Endothelial cell (in vitro differentiated cells): ENCODE measurements at regions not wholly inside any gene's neighbourhood (a gene's known extent, or its start where the extent isn't known, plus 50 kb on each side); places are given as distances from the start of the nearest gene placed in this dataset.

Experiments
- DNase-seq: peaks from one replicate; pipeline ENCODE4 v3.0.0; 2021; ENCODE audit warnings: low spot score
- H3K27ac Mint-ChIP-seq: one replicate; pipeline ENCODE4 v1.8.0; 2021; ENCODE audit warnings: mixed read lengths, inconsistent platforms; ENCODE audit not compliant: unreplicated experiment
- H3K27me3 Mint-ChIP-seq: one replicate; pipeline ENCODE4 v1.8.0; 2021; ENCODE audit warnings: mild to moderate bottlenecking, moderate library complexity, mixed read lengths, inconsistent platforms; ENCODE audit not compliant: unreplicated experiment
- H3K36me3 Mint-ChIP-seq: one replicate; pipeline ENCODE4 v1.8.0; 2021; ENCODE audit warnings: mild to moderate bottlenecking, low read depth, mixed read lengths, inconsistent platforms; ENCODE audit not compliant: unreplicated experiment
- H3K4me1 Mint-ChIP-seq: one replicate; pipeline ENCODE4 v1.8.0; 2021; ENCODE audit warnings: mild to moderate bottlenecking, mixed read lengths, inconsistent platforms; ENCODE audit not compliant: unreplicated experiment
- H3K4me3 Mint-ChIP-seq: one replicate; pipeline ENCODE4 v1.8.0; 2021; ENCODE audit warnings: mild to moderate bottlenecking, mixed read lengths, inconsistent platforms; ENCODE audit not compliant: unreplicated experiment
- H3K9me3 Mint-ChIP-seq: one replicate; pipeline ENCODE4 v1.8.0; 2021; ENCODE audit warnings: mixed read lengths, inconsistent platforms; ENCODE audit not compliant: unreplicated experiment
- TF ChIP-seq, protein P1 (sequence below): fragments of 200-600 bp; sonication (generic); IDR thresholded peaks from one replicate; pipeline ENCODE4 v1.5.0; 2021; ENCODE audit warnings: antibody characterized with exemption; ENCODE audit not compliant: unreplicated experiment

DNA sequence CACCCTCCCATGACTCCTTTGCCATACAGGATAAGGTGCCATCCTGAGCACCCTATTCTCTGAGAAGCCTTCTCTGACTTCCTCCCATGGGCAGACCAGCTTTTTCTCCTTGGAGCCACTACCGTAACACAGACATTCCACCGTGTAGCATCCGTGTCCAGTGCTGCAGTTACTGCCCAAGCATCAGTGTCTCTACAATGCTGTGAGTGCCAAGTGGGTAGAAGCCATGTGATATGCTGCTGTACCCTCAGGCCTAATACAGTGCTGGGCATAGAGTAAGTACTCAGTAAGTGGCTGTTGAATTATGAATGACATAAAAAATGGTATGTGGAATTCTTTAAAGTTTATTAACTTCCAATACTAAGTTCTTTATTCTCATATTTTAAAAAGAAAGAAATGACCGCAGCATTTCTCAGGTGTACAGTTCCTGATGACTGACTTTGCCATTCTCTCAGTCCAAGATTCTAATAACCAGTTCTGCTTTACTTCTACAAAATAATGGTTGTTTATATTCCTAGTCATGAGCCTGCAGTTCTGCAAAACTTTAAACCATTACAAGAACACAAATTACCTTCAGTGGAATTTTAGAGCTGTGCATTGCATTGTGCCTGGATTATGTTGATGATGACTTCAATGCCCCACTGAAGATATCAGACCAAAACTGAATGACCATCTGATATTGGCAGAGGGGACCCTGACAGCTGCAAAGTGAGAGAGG, 118.7 kb downstream of the RPAP3 start:
- H3K4me1 Mint-ChIP-seq = peaks cover 39% of the 10 kb centered on the region
- DNase-seq = no peak
- H3K27ac Mint-ChIP-seq = no peak overlapping the region
- no peaks in the 10 kb centered on the region for H3K9me3 Mint-ChIP-seq
- H3K4me3 Mint-ChIP-seq = no peak overlapping the region
- TF ChIP-seq, protein P1, sequence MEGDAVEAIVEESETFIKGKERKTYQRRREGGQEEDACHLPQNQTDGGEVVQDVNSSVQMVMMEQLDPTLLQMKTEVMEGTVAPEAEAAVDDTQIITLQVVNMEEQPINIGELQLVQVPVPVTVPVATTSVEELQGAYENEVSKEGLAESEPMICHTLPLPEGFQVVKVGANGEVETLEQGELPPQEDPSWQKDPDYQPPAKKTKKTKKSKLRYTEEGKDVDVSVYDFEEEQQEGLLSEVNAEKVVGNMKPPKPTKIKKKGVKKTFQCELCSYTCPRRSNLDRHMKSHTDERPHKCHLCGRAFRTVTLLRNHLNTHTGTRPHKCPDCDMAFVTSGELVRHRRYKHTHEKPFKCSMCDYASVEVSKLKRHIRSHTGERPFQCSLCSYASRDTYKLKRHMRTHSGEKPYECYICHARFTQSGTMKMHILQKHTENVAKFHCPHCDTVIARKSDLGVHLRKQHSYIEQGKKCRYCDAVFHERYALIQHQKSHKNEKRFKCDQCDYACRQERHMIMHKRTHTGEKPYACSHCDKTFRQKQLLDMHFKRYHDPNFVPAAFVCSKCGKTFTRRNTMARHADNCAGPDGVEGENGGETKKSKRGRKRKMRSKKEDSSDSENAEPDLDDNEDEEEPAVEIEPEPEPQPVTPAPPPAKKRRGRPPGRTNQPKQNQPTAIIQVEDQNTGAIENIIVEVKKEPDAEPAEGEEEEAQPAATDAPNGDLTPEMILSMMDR = no peak
- H3K27me3 Mint-ChIP-seq = peaks cover 12% of the 10 kb centered on the region
- peaks cover 4% of the 10 kb centered on the region for H3K36me3 Mint-ChIP-seq

DNA sequence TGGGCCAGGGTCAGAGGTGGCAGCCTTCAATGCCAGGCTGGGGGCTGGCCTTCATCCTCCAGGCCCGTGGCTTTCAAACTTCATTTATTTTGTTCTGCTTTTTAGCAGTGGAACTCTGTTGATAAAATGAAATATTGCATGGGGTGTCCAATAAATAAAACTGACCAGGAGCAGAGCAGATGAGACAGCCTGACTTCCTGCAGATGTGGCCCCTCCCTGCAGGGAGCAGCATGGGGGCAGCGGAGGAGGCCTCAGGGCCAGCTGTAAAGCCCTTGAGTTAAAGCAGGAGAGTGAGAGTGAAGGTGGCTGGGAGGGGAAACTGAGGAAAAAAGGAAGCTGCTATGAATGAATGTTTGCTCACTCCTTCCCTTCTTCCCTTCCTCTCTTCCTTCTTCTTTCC, 120.3 kb downstream of the RPAP3 start:
- Mint-ChIP-seq H3K9me3 (no peaks in the 10 kb centered on the region), H3K27me3 (peaks cover 11% of the 10 kb centered on the region), H3K4me1 (peaks cover 24% of the 10 kb centered on the region), H3K4me3 (no peak overlapping the region), H3K27ac (no peak overlapping the region), H3K36me3 (peaks cover 4% of the 10 kb centered on the region)
- DNase-seq = no peak
- TF ChIP-seq, protein P1 = no peak

DNA sequence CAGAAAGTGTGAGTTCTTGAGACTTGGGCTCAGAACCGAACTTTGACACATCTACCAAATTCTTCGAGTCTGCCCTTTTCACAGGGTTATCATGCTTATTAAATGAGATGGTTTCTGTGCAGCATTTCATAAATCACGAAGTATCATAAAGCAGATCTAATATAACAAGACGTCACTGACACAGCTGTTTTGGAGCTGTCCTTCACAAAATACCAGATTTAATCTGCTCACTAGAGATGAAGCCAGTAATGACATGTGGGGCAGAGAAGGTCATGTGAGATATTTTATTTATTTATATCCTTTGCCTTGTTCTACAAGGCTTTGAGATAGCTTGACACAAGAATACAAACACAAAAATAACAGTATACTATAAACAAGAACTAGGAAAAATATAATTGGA, 127.0 kb downstream of the RPAP3 start:
- H3K4me1 Mint-ChIP-seq = no peaks in the 10 kb centered on the region
- no peak overlapping the region for H3K27ac Mint-ChIP-seq

DNA sequence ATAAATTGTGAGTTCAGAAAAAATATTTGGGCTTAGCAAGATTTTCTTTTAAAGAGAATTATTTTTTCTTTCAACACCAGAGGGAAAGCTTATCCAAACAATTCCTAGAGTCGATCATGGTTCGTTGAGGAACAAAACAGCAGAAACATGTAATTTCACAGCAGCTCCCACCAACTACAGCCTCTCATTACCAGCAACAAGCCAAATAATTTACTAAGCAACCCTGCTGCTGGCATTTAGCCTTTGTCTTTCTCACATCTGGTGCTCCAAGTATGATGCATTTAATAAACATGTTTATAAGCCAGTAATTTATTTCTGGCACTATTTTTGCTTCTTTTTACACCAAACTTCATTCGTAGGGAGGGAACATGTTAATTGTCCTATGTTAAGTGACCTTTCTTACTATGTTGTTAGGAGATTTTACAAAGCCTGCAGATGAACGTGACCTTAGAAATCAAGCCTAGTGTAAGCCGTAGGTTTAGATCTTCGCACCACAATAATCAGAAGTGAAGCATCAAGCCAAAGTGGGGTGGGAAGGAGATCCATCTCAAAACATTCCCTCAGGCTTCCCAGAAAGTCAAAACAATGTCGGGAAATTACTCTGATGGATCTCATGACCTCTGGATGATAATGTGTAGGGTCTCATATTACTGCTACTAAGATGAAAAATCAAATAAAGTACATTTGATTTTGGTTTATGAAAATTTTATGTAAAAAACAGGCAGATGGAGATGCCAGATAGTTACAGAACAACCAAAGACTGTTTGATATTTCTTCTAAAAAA, 128.4 kb downstream of the RPAP3 start:
- TF ChIP-seq, protein P1 = no peak
- Mint-ChIP-seq H3K27me3 (no peaks in the 10 kb centered on the region), H3K4me3 (no peak overlapping the region), H3K9me3 (no peaks in the 10 kb centered on the region), H3K4me1 (no peaks in the 10 kb centered on the region), H3K27ac (no peak overlapping the region), H3K36me3 (no peaks in the 10 kb centered on the region)
- no peak for DNase-seq

More for the DNA sequence above, 127.0 kb downstream of the RPAP3 start:
- Mint-ChIP-seq H3K4me3 (no peak overlapping the region), H3K27me3 (no peaks in the 10 kb centered on the region), H3K36me3 (no peaks in the 10 kb centered on the region), H3K9me3 (no peaks in the 10 kb centered on the region)
- DNase-seq = no peak
- TF ChIP-seq, protein P1 = no peak

DNA sequence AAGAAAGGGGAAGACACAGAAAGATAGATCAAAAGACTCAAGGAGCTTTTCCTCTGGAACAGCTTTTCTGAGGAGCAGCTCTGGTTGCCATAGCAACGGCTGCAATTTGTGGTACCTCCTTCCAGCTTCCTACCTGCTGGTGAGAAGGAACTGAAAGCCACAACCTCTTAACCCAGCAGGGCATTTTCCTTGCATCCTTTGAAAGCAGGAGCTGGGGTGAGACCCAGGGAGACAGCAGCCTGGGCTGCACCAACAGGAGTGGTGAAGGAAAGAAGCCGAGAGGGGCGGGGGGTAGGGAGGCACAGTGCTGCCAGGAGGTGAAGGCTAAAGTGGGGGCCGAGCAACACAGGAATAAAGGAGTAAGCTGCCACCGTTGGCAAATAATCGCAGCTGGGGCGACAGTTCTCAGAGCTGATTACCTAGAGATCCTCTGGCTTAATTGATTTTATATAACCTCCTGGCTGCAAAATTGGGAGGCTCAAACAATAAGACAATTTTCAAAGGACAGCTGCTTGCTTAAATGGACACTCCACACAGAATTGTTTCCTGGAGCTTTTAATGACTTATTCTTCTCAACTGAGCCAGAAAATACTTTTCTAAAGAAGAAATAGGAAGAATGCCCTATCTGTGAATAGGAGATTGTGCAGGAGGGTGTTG, 129.4 kb downstream of the RPAP3 start:
- H3K27me3 Mint-ChIP-seq = no peaks in the 10 kb centered on the region
- TF ChIP-seq, protein P1 = no peak
- DNase-seq = no peak
- no peaks in the 10 kb centered on the region for H3K4me1 Mint-ChIP-seq
- no peak overlapping the region for H3K4me3 Mint-ChIP-seq
- no peak overlapping the region for H3K27ac Mint-ChIP-seq
- H3K9me3 Mint-ChIP-seq = no peaks in the 10 kb centered on the region
- H3K36me3 Mint-ChIP-seq = no peaks in the 10 kb centered on the region
